ENCODE measurements at regions not wholly inside any gene's neighbourhood (a gene's known extent, or its start where the extent isn't known, plus 50 kb on each side); places are given as distances from the start of the nearest gene placed in this dataset.

DNA sequence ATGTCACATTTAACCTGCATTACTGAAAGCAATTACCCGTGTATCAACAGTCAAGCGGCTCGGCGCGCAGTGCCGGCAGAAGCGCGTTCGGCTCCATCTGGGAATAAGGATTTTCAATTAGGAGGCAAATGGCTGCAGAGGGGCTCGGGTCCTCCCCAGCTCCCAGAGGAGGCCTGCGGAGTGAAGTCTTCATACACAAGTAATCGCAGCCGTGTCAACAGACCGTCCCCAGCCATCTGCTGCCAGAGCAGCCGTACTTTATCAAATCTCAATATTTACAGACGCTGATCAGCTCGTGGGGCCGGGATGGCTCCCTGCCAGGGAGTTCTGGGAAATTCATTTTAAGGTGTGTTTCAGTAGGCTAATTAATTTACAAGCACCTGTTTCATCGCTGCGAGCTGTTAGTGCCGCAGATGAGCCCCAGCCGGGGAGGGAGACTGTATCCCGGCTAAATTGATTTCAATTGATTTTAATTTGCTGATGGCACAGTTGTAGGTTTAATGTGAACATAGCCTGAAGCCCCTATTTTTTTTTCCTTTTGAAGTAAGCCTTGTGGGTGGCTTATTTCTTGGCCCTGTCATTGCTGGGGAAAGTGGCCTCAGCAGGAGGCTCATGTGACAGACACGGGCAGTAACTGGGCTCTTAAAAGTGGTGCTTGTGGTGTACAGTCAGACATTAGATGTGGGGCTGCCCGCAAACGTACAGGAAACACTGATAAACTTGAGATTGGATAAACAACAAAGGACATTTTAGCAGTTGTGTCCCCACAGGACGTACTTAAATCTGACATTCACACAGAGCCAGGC, 252.7 kb downstream of the TEX29 start:
- Mint-ChIP-seq H3K4me1 (ENCODE audit: low read depth) (peaks cover 3% of the 10 kb centered on the region), H3K4me3 (ENCODE audit: low read depth) (no peak overlapping the region), H3K27ac (peak overlapping the region; percentile 50), H3K27me3 (peaks cover 15% of the 10 kb centered on the region), H3K36me3 (ENCODE audit: insufficient read depth) (peaks cover 4% of the 10 kb centered on the region), H3K9me3 (ENCODE audit: low read depth) (peaks cover 19% of the 10 kb centered on the region)
- DNase-seq (ENCODE audit: low spot score, unreplicated experiment), result no peak
- TF ChIP-seq, protein P1, sequence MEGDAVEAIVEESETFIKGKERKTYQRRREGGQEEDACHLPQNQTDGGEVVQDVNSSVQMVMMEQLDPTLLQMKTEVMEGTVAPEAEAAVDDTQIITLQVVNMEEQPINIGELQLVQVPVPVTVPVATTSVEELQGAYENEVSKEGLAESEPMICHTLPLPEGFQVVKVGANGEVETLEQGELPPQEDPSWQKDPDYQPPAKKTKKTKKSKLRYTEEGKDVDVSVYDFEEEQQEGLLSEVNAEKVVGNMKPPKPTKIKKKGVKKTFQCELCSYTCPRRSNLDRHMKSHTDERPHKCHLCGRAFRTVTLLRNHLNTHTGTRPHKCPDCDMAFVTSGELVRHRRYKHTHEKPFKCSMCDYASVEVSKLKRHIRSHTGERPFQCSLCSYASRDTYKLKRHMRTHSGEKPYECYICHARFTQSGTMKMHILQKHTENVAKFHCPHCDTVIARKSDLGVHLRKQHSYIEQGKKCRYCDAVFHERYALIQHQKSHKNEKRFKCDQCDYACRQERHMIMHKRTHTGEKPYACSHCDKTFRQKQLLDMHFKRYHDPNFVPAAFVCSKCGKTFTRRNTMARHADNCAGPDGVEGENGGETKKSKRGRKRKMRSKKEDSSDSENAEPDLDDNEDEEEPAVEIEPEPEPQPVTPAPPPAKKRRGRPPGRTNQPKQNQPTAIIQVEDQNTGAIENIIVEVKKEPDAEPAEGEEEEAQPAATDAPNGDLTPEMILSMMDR (IDR thresholded peaks at IDR 0.05; ENCODE audit: unreplicated experiment), result no peak

DNA sequence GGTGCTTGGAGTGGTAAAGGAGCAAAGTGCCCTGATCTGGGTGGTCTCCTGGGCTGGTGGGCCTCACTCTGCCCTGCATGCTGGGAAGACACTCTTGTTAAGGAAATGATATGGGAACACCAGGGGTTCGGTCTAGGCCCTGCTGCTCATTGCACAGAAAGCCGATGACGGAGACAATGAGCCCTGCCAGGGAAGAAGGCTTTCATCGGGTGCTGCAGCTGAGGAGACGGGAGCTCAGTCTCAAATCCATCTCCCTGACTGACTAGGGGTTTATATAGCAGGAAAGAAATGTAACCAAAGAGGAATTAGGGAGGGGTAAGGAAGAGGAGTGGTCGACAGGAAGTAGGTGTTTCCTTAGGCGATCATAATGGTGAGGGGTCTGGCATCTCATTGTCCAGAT, 253.4 kb downstream of the TEX29 start:
- Mint-ChIP-seq H3K4me1 (ENCODE audit: low read depth) (peaks cover 3% of the 10 kb centered on the region), H3K4me3 (ENCODE audit: low read depth) (no peak overlapping the region), H3K9me3 (ENCODE audit: low read depth) (peaks cover 17% of the 10 kb centered on the region), H3K27ac (no peak overlapping the region), H3K36me3 (ENCODE audit: insufficient read depth) (peaks cover 4% of the 10 kb centered on the region), H3K27me3 (peaks cover 14% of the 10 kb centered on the region)
- no peak for DNase-seq (ENCODE audit: low spot score, unreplicated experiment)
- TF ChIP-seq, protein P1 (IDR thresholded peaks at IDR 0.05; ENCODE audit: unreplicated experiment), result no peak

DNA sequence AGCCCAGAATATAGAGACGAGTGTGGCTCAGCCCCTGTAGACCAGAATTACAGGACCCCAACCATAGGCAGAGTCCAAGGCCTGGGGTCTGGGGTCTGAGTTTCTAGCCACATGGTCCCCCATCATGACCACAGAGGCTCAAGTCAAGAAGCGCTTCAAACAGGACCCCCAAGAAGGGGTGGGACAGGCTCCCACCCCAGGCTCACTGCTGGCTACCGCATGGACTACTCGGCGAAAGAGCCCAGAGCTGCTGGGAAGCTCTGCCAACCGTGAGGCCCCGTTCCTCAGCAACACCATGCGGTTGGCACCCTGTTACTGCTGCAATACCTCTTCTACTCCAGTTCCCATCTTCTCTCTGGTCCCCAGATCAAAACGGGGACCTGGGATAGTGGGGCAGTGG, 254.8 kb downstream of the TEX29 start:
- DNase-seq (ENCODE audit: low spot score, unreplicated experiment), result no peak
- Mint-ChIP-seq H3K27me3 (peaks cover 5% of the 10 kb centered on the region), H3K4me3 (ENCODE audit: low read depth) (no peak overlapping the region), H3K36me3 (ENCODE audit: insufficient read depth) (peaks cover 4% of the 10 kb centered on the region), H3K27ac (no peak overlapping the region), H3K9me3 (ENCODE audit: low read depth) (peaks cover 20% of the 10 kb centered on the region), H3K4me1 (ENCODE audit: low read depth) (peaks cover 3% of the 10 kb centered on the region)
- TF ChIP-seq, protein P1 (IDR thresholded peaks at IDR 0.05; ENCODE audit: unreplicated experiment), result no peak

DNA sequence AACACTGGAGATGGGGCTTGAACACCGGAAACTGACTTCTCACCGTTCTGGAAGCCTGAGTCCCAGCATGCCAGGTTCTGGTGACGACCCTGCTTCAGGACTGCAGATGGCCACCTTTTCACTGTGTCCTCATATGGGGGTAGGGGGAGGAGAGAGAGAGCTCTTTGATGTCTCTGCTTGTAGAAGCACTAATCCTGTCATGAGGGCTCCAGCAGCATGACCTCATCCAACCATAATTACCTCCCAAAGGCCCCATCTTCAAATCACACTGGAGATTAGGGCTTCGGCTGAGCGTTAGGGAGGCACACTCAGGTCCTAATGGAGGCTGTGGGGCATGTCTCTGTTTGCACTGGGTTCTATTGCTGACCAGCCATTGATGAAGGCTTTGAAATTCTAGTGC, 255.3 kb downstream of the TEX29 start:
- TF ChIP-seq, protein P1 (IDR thresholded peaks at IDR 0.05; ENCODE audit: unreplicated experiment), result no peak
- Mint-ChIP-seq H3K36me3 (ENCODE audit: insufficient read depth) (peaks cover 4% of the 10 kb centered on the region), H3K27me3 (peaks cover 5% of the 10 kb centered on the region), H3K4me3 (ENCODE audit: low read depth) (no peak overlapping the region), H3K27ac (no peak overlapping the region), H3K9me3 (ENCODE audit: low read depth) (peaks cover 20% of the 10 kb centered on the region), H3K4me1 (ENCODE audit: low read depth) (peaks cover 3% of the 10 kb centered on the region)
- no peak for DNase-seq (ENCODE audit: low spot score, unreplicated experiment)

DNA sequence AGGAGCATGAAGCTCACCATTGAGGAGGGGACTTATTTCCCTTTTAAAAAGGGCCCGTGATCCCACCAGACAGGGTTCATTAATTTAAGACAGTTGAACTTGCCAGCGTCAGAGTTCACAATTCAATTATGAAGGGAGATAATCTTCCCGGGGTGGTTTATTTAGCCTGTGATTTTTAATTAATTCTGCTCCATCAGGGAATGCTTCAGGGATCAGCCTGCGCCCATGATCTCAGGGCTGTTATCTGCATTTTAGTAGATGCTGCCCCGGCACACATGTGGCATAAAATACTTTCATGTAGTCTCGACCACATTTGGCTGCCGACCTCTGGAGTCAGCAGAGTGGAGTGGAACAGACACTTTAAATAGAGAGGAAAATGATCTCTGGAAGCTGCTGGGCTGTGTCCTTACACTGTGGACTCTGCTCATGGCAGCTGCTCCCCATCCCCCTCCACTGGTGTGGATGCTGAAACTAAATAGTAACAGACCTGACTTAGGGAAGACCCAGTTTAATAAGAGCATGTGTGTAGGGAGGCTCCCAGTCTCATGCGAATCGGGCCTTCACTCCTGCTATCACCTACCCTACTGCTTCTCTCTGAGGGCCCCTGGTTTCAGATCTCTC, 256.9 kb downstream of the TEX29 start:
- Mint-ChIP-seq H3K27ac (no peak overlapping the region), H3K36me3 (ENCODE audit: insufficient read depth) (peaks cover 4% of the 10 kb centered on the region), H3K27me3 (peaks cover 10% of the 10 kb centered on the region), H3K4me3 (ENCODE audit: low read depth) (no peak overlapping the region), H3K4me1 (ENCODE audit: low read depth) (peaks cover 3% of the 10 kb centered on the region), H3K9me3 (ENCODE audit: low read depth) (peaks cover 20% of the 10 kb centered on the region)
- DNase-seq (ENCODE audit: low spot score, unreplicated experiment), result no peak
- TF ChIP-seq, protein P1 (IDR thresholded peaks at IDR 0.05; ENCODE audit: unreplicated experiment), result no peak

Measured in progenitor cell of endocrine pancreas (in vitro differentiated cells).